ENCODE measurements at regions not wholly inside any gene's neighbourhood (a gene's known extent, or its start where the extent isn't known, plus 50 kb on each side); places are given as distances from the start of the nearest gene placed in this dataset.
"Not testable (repeated sequence)": the region's sequence is repeated elsewhere in the genome, so short reads cannot be mapped to it uniquely, and the experiment has no call there.

DNA sequence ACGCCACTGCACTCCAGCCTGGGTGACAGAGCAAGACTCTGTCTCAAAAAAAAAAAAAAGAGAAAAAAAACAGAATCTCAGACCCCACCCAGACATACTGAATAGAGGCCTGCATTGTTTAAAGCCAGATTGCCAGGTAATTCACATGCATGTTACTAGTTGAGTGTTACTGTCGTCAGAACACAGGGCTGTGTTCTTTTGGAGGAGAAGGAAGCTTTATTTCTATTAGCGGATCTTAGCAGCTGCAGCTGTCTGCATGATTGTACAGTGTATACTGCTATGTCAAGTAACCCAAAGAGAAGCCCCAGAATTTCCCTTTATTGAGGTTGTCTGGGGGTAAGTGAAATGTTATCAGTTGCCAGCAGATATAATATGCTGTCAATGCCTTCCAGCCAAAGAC is 496.6 kb upstream of the NAALADL2 start:
- H4K20me1 ChIP-seq (ENCODE audit: control insufficient read depth, insufficient read depth, low read depth, low read length): no peaks in the 10 kb centered on the region
- no peaks in the 10 kb centered on the region for H3K4me1 ChIP-seq (ENCODE audit: control insufficient read depth, low read length)
- H3K9me3 ChIP-seq (ENCODE audit: control insufficient read depth, insufficient read depth, low read length): no peaks in the 10 kb centered on the region; the same call in 1 of the 2 replicates
- TF ChIP-seq, protein P1, sequence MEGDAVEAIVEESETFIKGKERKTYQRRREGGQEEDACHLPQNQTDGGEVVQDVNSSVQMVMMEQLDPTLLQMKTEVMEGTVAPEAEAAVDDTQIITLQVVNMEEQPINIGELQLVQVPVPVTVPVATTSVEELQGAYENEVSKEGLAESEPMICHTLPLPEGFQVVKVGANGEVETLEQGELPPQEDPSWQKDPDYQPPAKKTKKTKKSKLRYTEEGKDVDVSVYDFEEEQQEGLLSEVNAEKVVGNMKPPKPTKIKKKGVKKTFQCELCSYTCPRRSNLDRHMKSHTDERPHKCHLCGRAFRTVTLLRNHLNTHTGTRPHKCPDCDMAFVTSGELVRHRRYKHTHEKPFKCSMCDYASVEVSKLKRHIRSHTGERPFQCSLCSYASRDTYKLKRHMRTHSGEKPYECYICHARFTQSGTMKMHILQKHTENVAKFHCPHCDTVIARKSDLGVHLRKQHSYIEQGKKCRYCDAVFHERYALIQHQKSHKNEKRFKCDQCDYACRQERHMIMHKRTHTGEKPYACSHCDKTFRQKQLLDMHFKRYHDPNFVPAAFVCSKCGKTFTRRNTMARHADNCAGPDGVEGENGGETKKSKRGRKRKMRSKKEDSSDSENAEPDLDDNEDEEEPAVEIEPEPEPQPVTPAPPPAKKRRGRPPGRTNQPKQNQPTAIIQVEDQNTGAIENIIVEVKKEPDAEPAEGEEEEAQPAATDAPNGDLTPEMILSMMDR (IDR thresholded peaks at IDR 0.05; ENCODE audit: low read depth, low read length, poor library complexity, severe bottlenecking): no peak
- TF ChIP-seq EZH2phosphoT487 (IDR thresholded peaks at IDR 0.05; ENCODE audit: borderline replicate concordance, low read length): no peak
- H3K27ac ChIP-seq (ENCODE audit: low read depth, low read length): no peak overlapping the region
- H3K4me2 ChIP-seq (ENCODE audit: low read length): no peak overlapping the region
- no peaks in the 10 kb centered on the region for H3K36me3 ChIP-seq (ENCODE audit: control insufficient read depth, low read length)
- no peaks in the 10 kb centered on the region for H3K27me3 ChIP-seq (ENCODE audit: control insufficient read depth, low read length)
- H3F3A ChIP-seq (ENCODE audit: control insufficient read depth, insufficient read depth): no peaks in the 10 kb centered on the region
- H3K4me3 ChIP-seq (ENCODE audit: low read length): no peak overlapping the region
- no peaks in the 10 kb centered on the region for H3K9me2 ChIP-seq (replicated peaks; ENCODE audit: control insufficient read depth, low read length)
- H3K79me2 ChIP-seq (ENCODE audit: control insufficient read depth, low read length): no peaks in the 10 kb centered on the region

DNA sequence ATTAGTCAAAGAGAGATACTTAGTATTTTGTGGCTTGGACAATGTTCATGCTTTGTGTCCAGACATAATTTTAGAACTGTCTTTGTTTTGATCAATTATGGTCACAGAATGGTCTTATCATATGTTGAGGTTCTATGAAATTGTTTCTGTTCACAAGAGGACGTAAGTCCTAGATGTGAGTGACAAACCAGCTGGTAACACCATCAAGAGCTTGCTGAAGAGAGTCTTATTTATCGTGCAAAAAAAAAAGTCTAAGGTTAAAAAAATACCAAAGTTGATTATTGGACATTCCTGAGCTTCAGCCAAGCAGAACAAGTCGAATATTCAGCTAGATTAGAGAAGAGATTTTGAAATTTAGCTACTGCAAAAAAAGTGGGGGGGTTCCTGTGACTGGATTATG is 495.9 kb upstream of the NAALADL2 start:
- Histone ChIP-seq H3K79me2 (ENCODE audit: control insufficient read depth, low read length) (no peaks in the 10 kb centered on the region), H3K36me3 (ENCODE audit: control insufficient read depth, low read length) (no peaks in the 10 kb centered on the region), H3K27me3 (ENCODE audit: control insufficient read depth, low read length) (no peaks in the 10 kb centered on the region), H3F3A (ENCODE audit: control insufficient read depth, insufficient read depth) (no peaks in the 10 kb centered on the region), H3K27ac (ENCODE audit: low read depth, low read length) (no peak overlapping the region), H3K4me2 (ENCODE audit: low read length) (no peak overlapping the region), H4K20me1 (ENCODE audit: control insufficient read depth, insufficient read depth, low read depth, low read length) (no peaks in the 10 kb centered on the region), H3K9me2 (replicated peaks; ENCODE audit: control insufficient read depth, low read length) (no peaks in the 10 kb centered on the region), H3K4me3 (ENCODE audit: low read length) (no peak overlapping the region), H3K9me3 (ENCODE audit: control insufficient read depth, insufficient read depth, low read length) (no peaks in the 10 kb centered on the region; the same call in 1 of the 2 replicates), H3K4me1 (ENCODE audit: control insufficient read depth, low read length) (no peaks in the 10 kb centered on the region)
- TF ChIP-seq EZH2phosphoT487 (IDR thresholded peaks at IDR 0.05; ENCODE audit: borderline replicate concordance, low read length): no peak
- TF ChIP-seq, protein P1 (IDR thresholded peaks at IDR 0.05; ENCODE audit: low read depth, low read length, poor library complexity, severe bottlenecking): no peak

DNA sequence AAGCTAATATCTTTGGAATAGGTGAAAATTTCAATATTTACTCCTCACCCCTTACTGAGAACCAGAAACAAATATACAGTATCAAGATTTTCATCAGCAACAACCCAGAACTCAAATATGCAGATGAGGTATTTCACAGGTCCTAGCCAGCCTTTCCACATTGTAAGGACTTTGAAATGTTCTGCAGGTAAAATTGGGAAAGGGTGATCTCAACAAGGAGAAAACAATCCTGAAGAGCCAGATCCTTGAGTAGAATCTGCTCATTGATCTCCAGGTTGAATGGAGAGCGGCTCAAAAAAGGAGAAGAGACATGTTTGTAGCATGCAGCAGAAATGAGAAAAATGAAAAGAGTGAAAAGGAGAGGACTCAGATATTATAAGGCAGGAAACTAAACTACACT is 493.3 kb upstream of the NAALADL2 start:
- Histone ChIP-seq H3K36me3 (ENCODE audit: control insufficient read depth, low read length) (no peaks in the 10 kb centered on the region), H3K27ac (ENCODE audit: low read depth, low read length) (no peak overlapping the region), H4K20me1 (ENCODE audit: control insufficient read depth, insufficient read depth, low read depth, low read length) (no peaks in the 10 kb centered on the region), H3K4me2 (ENCODE audit: low read length) (no peak overlapping the region), H3K27me3 (ENCODE audit: control insufficient read depth, low read length) (no peaks in the 10 kb centered on the region), H3F3A (ENCODE audit: control insufficient read depth, insufficient read depth) (no peaks in the 10 kb centered on the region), H3K9me2 (replicated peaks; ENCODE audit: control insufficient read depth, low read length) (no peaks in the 10 kb centered on the region), H3K4me1 (ENCODE audit: control insufficient read depth, low read length) (no peaks in the 10 kb centered on the region), H3K79me2 (ENCODE audit: control insufficient read depth, low read length) (no peaks in the 10 kb centered on the region), H3K9me3 (ENCODE audit: control insufficient read depth, insufficient read depth, low read length) (no peaks in the 10 kb centered on the region; the same call in 1 of the 2 replicates), H3K4me3 (ENCODE audit: low read length) (no peak overlapping the region)
- TF ChIP-seq EZH2phosphoT487 (IDR thresholded peaks at IDR 0.05; ENCODE audit: borderline replicate concordance, low read length): no peak
- TF ChIP-seq, protein P1 (IDR thresholded peaks at IDR 0.05; ENCODE audit: low read depth, low read length, poor library complexity, severe bottlenecking): no peak

DNA sequence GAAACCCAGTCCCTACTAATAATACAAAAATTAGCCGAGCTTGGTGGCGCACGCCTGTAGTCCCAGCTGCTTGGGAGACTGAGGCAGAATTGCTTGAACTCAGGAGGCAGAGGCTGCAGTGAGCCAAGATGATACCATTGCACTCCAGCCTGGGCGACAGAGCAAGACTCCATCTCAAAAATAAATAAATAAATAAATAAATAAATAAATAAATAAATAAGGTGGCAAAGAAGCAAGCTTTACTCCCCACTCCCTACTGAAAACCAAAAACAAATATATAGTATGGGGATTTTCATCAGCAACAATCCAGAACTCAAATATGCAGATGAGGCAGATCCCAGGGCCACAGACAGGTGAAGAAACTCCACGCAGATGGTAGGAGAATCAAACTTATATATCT is 492.2 kb upstream of the NAALADL2 start:
- not testable (repeated sequence) for H3K36me3 ChIP-seq (ENCODE audit: control insufficient read depth, low read length); H3K4me3 ChIP-seq (ENCODE audit: low read length); H3K9me3 ChIP-seq (ENCODE audit: control insufficient read depth, insufficient read depth, low read length); H3K4me2 ChIP-seq (ENCODE audit: low read length); H4K20me1 ChIP-seq (ENCODE audit: control insufficient read depth, insufficient read depth, low read depth, low read length); H3F3A ChIP-seq (ENCODE audit: control insufficient read depth, insufficient read depth); H3K9me2 ChIP-seq (replicated peaks; ENCODE audit: control insufficient read depth, low read length); H3K4me1 ChIP-seq (ENCODE audit: control insufficient read depth, low read length); H3K27me3 ChIP-seq (ENCODE audit: control insufficient read depth, low read length); H3K27ac ChIP-seq (ENCODE audit: low read depth, low read length); H3K79me2 ChIP-seq (ENCODE audit: control insufficient read depth, low read length)
